H7 (cell line): ENCODE measurements at regions not wholly inside any gene's neighbourhood (a gene's known extent, or its start where the extent isn't known, plus 50 kb on each side); places are given as distances from the start of the nearest gene placed in this dataset.

Experiments used
- DNase-seq: peaks from one replicate; pipeline ENCODE4 v3.0.0; 2012
- H3K27me3 ChIP-seq: 2 replicates; pipeline ENCODE4 v1.6.0; 2011; ENCODE audit warnings: mild to moderate bottlenecking, low read length; ENCODE audit not compliant: control insufficient read depth, insufficient read depth
- H3K36me3 ChIP-seq: replicated peaks from 2 replicates; pipeline ENCODE4 v1.5.1; 2011; ENCODE audit warnings: low read length; ENCODE audit not compliant: control insufficient read depth, insufficient read depth
- H3K4me3 ChIP-seq: 2 replicates; pipeline ENCODE4 v1.5.1; 2011; ENCODE audit warnings: low read depth, mild to moderate bottlenecking, control low read depth, low read length, moderate library complexity; ENCODE audit not compliant: insufficient read depth

DNA sequence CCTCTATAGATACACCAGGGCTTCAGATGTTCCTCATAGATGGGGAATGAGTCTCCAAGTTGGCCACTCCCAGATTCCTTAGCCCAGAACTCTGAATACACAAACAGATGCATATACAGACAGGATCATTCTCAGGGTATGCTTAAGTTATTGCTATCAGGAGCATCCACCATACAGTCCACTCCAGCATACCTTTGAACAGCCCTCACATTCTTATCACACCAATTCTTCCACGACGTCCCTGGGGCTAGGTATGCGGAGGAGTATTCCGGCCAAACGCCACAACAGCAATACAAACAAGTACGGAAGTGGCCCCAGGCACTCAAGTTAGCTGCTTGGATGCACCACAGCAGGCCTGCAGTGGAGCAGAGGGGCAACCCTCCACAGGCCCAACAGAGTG, 312.5 kb upstream of the CHAC2 start:
- no peak for DNase-seq
- Histone ChIP-seq H3K4me3 (no peak overlapping the region), H3K36me3 (no peaks in the 10 kb centered on the region), H3K27me3 (no peaks in the 10 kb centered on the region)

- H3K27me3 ChIP-seq = no peaks in the 10 kb centered on the region
- H3K36me3 ChIP-seq = no peaks in the 10 kb centered on the region
- no peak overlapping the region for H3K4me3 ChIP-seq
- no peak for DNase-seq
These were observed 314.5 kb upstream of the CHAC2 start for GRCh38 chr2:53452957-53453748.

DNA sequence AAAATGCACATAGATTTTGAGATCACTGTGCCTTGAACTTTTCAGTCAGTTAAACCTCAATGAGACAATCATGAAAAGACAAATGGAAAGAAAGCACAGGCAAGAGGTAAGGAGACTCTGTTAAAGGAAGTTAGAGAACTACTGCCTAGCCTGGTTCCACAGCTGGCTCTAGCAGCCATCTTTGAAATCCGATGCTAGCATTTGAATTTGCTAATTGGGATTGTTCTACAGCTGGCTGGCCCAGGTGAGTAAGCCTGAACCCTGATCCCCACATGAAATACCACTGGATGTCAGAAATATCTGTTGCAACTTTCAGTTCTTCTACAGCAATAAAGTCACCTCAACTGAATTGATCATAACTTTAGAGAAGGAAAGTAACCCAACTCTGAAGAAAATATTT, 315.2 kb upstream of the CHAC2 start:
- Histone ChIP-seq H3K4me3 (no peak overlapping the region), H3K36me3 (no peaks in the 10 kb centered on the region), H3K27me3 (no peaks in the 10 kb centered on the region)
- DNase-seq = no peak

DNA sequence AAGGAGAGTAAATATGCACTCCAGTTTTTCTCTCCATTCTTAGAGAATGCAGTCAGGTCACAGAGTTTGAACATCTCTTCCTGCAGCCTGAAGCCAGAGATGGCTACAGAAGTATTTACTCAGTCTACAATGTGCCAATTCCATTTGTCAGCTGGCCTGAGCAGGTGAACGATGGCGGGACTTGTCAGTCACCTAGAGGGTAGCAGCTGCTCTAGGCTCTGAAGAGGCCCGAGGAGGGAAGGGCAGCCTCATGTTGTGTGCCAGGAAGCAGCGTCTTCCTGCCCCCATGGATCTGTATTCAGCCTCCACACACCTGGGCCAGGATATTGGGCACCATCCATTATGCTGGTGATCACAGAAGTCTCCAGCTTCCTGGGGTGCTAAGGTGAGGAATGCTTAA, 316.7 kb upstream of the CHAC2 start:
- DNase-seq = no peak
- Histone ChIP-seq H3K36me3 (no peaks in the 10 kb centered on the region), H3K27me3 (no peaks in the 10 kb centered on the region), H3K4me3 (no peak overlapping the region)

- no peak for DNase-seq
- H3K27me3 ChIP-seq = no peaks in the 10 kb centered on the region
- no peaks in the 10 kb centered on the region for H3K36me3 ChIP-seq
- no peak overlapping the region for H3K4me3 ChIP-seq
These were observed 319.0 kb upstream of the CHAC2 start for GRCh38 chr2:53448591-53448990.

DNA sequence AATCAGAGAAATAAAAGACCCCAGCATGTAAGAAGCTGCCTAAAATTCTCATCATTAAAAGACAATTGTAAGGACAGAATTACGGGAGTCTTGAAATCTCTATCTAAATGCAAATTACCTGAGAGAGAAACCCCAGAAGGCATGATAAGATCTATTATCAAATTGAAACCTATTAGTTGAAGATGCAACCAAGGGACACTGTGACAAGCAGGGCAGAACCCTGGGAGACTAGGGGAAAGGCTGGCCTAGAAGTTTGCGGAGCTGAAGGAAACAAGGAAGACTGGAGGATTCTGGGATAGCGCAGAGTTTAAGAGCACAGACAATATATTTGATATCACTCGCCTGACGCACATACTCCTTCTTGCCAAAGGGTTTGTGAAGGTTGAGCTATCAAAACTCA, 319.5 kb upstream of the CHAC2 start:
- no peaks in the 10 kb centered on the region for H3K36me3 ChIP-seq
- no peaks in the 10 kb centered on the region for H3K27me3 ChIP-seq
- no peak for DNase-seq
- no peak overlapping the region for H3K4me3 ChIP-seq

GRCh38 chr2:53445383-53446070, 322.1 kb upstream of the CHAC2 start:
- DNase-seq = no peak
- H3K27me3 ChIP-seq = no peaks in the 10 kb centered on the region
- H3K36me3 ChIP-seq = no peaks in the 10 kb centered on the region
- H3K4me3 ChIP-seq = no peak overlapping the region

DNA sequence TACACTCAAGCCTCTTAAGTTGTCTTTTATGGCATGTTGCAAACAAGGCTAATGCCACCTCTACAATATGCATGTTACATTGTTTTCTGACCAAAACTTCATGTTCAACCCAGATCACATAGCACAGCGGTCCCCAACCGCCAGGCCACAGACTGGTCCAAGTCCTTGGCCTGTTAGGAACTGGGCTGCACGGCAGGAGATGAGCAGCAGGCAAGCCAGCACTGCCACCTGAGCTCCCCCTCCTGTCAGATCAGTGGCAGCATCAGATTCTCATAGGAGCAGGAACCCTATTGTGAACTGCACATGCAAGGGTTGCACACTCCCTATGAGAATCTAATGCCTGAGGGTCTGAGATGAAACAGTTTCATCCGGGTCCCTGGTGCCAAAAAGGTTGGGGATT, 324.8 kb upstream of the CHAC2 start:
- Histone ChIP-seq H3K4me3 (no peak overlapping the region), H3K27me3 (no peaks in the 10 kb centered on the region), H3K36me3 (no peaks in the 10 kb centered on the region)
- no peak for DNase-seq

DNA sequence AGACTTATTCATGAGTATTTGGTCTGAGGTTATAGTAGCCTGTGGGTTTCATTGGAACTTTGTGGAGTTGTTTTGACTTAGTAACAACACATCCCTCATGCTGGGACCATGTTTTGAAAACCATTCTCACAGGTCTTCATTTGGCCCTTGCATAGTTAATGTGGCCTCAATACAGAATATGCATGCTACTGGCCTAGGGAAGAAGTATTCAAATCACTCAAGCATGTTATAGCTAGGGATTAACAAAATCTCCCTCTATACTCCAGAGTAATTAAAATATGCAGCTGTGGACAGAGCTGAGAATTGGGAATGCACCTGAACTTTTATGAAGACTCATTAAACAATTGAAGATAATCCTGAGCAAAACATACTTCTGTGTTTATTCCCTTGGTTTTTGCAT, 325.5 kb upstream of the CHAC2 start:
- H3K27me3 ChIP-seq = no peaks in the 10 kb centered on the region
- H3K36me3 ChIP-seq = no peaks in the 10 kb centered on the region
- no peak overlapping the region for H3K4me3 ChIP-seq
- DNase-seq = no peak

- DNase-seq = no peak
- H3K4me3 ChIP-seq = no peak overlapping the region
- H3K36me3 ChIP-seq = no peaks in the 10 kb centered on the region
- H3K27me3 ChIP-seq = no peaks in the 10 kb centered on the region
These were observed 328.9 kb upstream of the CHAC2 start for GRCh38 chr2:53438692-53439091.

GRCh38 chr2:53438100-53438499, 329.5 kb upstream of the CHAC2 start:
- no peaks in the 10 kb centered on the region for H3K36me3 ChIP-seq
- no peak overlapping the region for H3K4me3 ChIP-seq
- H3K27me3 ChIP-seq = no peaks in the 10 kb centered on the region
- DNase-seq = no peak

DNA sequence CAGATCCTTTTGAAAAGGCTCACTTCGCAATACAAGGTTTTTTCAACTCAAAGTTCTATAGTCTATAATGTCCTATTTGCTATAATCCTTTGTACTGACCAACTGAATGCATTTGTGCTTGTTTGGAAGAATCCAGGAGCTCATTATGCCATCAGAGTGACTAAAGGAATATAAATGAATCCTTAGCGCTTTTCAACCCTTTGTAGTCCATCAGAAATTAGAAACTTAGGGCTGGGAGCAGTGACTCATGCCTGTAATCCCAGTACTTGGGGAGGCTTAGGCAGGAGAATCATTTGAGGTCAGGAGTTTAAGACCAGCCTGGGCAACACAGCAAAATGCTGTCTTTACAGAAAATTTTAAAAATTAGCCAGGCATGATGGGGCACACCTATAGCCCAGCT, 330.2 kb upstream of the CHAC2 start:
- Histone ChIP-seq H3K27me3 (no peaks in the 10 kb centered on the region), H3K36me3 (no peaks in the 10 kb centered on the region), H3K4me3 (no peak overlapping the region)
- no peak for DNase-seq

DNA sequence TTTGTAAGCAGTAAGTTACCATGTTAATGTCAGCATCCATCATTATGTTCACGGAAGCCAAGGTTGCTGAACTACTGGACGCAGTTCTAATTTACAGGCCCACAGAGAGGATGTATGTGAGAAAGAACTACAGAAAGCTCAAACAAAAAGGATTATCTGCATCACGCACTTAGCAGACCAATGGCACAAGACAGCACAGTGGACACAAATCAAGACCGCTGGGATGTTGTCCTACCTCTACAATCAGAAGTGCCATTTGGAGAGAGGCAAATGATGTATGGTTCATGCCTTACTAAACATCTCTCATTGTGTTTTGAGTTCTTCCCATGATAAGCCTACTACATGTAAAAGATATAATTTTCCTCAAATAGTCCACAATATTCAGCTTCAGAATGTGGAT, 330.7 kb upstream of the CHAC2 start:
- Histone ChIP-seq H3K27me3 (no peaks in the 10 kb centered on the region), H3K36me3 (no peaks in the 10 kb centered on the region), H3K4me3 (no peak overlapping the region)
- DNase-seq = no peak

DNA sequence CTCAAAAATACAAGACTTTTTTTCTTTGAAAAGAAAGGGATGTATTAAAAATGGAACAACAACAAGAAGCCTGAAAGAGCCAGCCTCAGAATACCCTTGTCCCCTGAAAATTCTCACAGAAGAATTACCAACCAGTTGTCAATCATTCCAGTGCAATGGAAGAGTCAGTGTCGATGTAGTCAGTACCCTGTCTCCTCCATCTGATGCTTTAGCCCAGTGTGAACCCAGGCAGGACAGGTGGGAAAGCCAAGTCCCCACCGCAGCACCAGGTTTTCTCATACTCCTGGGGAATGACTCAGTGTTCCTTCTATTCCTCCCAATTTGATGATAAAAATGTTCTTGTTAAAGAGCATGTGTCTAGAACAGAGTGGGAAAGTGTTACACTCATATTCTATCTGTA, 332.0 kb upstream of the CHAC2 start:
- H3K4me3 ChIP-seq = no peak overlapping the region
- H3K36me3 ChIP-seq = no peaks in the 10 kb centered on the region
- H3K27me3 ChIP-seq = no peaks in the 10 kb centered on the region
- no peak for DNase-seq

- H3K27me3 ChIP-seq = no peaks in the 10 kb centered on the region
- no peaks in the 10 kb centered on the region for H3K36me3 ChIP-seq
- DNase-seq = no peak
- H3K4me3 ChIP-seq = no peak overlapping the region
These were observed 333.1 kb upstream of the CHAC2 start for GRCh38 chr2:53434466-53434865.
